Right atrium auricular region (tissue), 2 donors: ENCODE measurements at regions not wholly inside any gene's neighbourhood (a gene's known extent, or its start where the extent isn't known, plus 50 kb on each side); places are given as distances from the start of the nearest gene placed in this dataset.

ENCODE experiments used
- DNase-seq: peaks from one replicate; pipeline ENCODE4 v3.0.0-alpha.2; 2019; ENCODE audit warnings: low spot score
- H3K27ac ChIP-seq, 2 donors: fragments of 200-600 bp; sonication (generic); 1 replicate in 1 of 2; 2 replicates in 1 of 2; pipeline ENCODE4 v1.5.1; 2016 to 2019
- H3K27me3 ChIP-seq, 2 donors: fragments of 200-600 bp; sonication (generic); one replicate each; pipeline versions ENCODE4 v1.5.1 to v1.6.0; 2017 to 2019
- H3K36me3 ChIP-seq: fragments of 200-600 bp; sonication (generic); one replicate; pipeline ENCODE4 v1.5.1; 2016
- H3K4me1 ChIP-seq, 2 donors: fragments of 200-600 bp; sonication (generic); one replicate each; pipeline versions ENCODE4 v1.5.1 to v1.6.0; 2017 to 2019
- H3K4me3 ChIP-seq, 2 donors: fragments of 200-600 bp; sonication (generic); 1 replicate in 1 of 2; 2 replicates in 1 of 2; pipeline ENCODE4 v1.5.1; 2017 to 2019; ENCODE audit warnings: mild to moderate bottlenecking in 1 of 2, moderate library complexity in 1 of 2
- H3K9me3 ChIP-seq, 2 donors: fragments of 200-600 bp; sonication (generic); one replicate each; pipeline ENCODE4 v1.5.1; 2019
- TF ChIP-seq, protein P1 (sequence below), 2 donors: fragments of 200-600 bp; sonication (generic); IDR thresholded peaks; one replicate each; pipeline ENCODE4 v1.5.1; 2019; ENCODE audit warnings: antibody characterized with exemption in 2 of 2

DNA sequence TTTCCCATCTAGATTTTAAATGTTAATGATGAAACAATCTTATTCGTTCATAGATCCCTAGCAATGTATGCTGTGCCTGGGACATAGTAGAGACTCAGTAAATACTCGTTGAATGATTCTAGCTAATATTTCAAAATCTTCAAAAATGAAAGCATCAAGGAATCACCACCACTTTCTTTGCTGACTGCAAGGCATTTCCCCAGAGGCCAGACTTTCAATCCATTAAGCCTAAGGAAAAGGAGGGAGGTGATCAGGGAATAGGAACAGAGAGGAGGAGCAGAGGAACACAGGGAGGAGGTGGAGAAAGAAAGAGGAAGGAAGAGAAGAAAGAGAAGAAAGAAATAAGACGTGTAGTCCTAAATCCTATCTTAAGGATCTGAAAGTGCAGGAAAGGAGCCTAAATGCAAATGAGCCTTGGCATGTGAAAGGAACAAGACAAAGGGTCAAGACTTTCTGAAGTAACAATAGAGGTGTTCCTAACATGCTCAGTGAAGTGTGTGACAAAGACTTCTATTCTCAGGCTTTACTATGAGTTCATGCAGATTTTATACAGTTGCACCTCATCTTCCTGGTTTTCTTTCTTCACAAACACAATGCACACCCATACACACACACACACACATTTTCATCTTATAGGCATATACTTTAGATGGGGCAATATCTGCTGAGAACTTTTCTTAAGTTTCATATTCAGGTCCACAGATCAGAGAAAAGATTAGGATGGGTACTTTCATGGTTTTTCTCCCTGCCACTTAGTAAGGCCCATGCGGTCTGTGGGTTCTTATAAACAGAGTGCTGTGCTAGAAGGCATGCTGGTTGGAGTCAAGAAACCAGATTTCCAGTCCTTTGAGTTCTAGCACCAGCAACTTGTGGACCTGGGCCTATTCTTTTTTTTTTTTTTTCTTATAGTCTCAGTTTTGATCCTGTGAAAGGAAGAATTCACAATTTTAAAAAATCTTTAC lies 512.2 kb upstream of the TNC start:
- H3K4me1 ChIP-seq, result no peaks in the 10 kb centered on the region
- no peak overlapping the region for H3K27ac ChIP-seq
- no peak for DNase-seq
- H3K4me3 ChIP-seq, result no peak overlapping the region
- no peaks in the 10 kb centered on the region for H3K9me3 ChIP-seq
- H3K36me3 ChIP-seq, result no peaks in the 10 kb centered on the region
- H3K27me3 ChIP-seq, result no peaks in the 10 kb centered on the region
- TF ChIP-seq, protein P1, sequence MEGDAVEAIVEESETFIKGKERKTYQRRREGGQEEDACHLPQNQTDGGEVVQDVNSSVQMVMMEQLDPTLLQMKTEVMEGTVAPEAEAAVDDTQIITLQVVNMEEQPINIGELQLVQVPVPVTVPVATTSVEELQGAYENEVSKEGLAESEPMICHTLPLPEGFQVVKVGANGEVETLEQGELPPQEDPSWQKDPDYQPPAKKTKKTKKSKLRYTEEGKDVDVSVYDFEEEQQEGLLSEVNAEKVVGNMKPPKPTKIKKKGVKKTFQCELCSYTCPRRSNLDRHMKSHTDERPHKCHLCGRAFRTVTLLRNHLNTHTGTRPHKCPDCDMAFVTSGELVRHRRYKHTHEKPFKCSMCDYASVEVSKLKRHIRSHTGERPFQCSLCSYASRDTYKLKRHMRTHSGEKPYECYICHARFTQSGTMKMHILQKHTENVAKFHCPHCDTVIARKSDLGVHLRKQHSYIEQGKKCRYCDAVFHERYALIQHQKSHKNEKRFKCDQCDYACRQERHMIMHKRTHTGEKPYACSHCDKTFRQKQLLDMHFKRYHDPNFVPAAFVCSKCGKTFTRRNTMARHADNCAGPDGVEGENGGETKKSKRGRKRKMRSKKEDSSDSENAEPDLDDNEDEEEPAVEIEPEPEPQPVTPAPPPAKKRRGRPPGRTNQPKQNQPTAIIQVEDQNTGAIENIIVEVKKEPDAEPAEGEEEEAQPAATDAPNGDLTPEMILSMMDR (IDR thresholded peaks at IDR 0.05), result no peak

- H3K36me3 ChIP-seq, result no peaks in the 10 kb centered on the region
- H3K27ac ChIP-seq, result no peak overlapping the region
- H3K4me1 ChIP-seq, result no peaks in the 10 kb centered on the region
- no peak overlapping the region for H3K4me3 ChIP-seq
- DNase-seq, result no peak
- TF ChIP-seq, protein P1 (IDR thresholded peaks at IDR 0.05), result no peak
- no peaks in the 10 kb centered on the region for H3K9me3 ChIP-seq
- no peaks in the 10 kb centered on the region for H3K27me3 ChIP-seq
These were observed 514.4 kb upstream of the TNC start for GRCh38 chr9:115632391-115632790.

GRCh38 chr9:115633104-115633503 lies 515.1 kb upstream of the TNC start:
- no peak for DNase-seq
- Histone ChIP-seq H3K27ac (no peak overlapping the region), H3K4me3 (no peak overlapping the region), H3K27me3 (no peaks in the 10 kb centered on the region), H3K9me3 (no peaks in the 10 kb centered on the region), H3K4me1 (no peaks in the 10 kb centered on the region), H3K36me3 (no peaks in the 10 kb centered on the region)
- TF ChIP-seq, protein P1 (IDR thresholded peaks at IDR 0.05), result no peak

- Histone ChIP-seq H3K36me3 (no peaks in the 10 kb centered on the region), H3K4me1 (no peaks in the 10 kb centered on the region), H3K4me3 (no peak overlapping the region), H3K27ac (no peak overlapping the region), H3K27me3 (no peaks in the 10 kb centered on the region), H3K9me3 (no peaks in the 10 kb centered on the region)
- TF ChIP-seq, protein P1 (IDR thresholded peaks at IDR 0.05), result no peak
- no peak for DNase-seq
These were observed 517.8 kb upstream of the PAPPA start for GRCh38 chr9:115635680-115636383.

- TF ChIP-seq, protein P1 (IDR thresholded peaks at IDR 0.05), result no peak
- Histone ChIP-seq H3K4me1 (no peaks in the 10 kb centered on the region), H3K27ac (no peak overlapping the region), H3K36me3 (no peaks in the 10 kb centered on the region), H3K27me3 (no peaks in the 10 kb centered on the region), H3K4me3 (no peak overlapping the region), H3K9me3 (no peaks in the 10 kb centered on the region)
- DNase-seq, result no peak
These were observed 517.0 kb upstream of the PAPPA start for GRCh38 chr9:115636596-115636995.
